Uterus (tissue), 3 donors: ENCODE measurements at regions not wholly inside any gene's neighbourhood (a gene's known extent, or its start where the extent isn't known, plus 50 kb on each side); places are given as distances from the start of the nearest gene placed in this dataset.

Source experiments
- DNase-seq, 2 donors: peaks; one replicate each; pipeline ENCODE4 v3.0.0-alpha.2; 2019 to 2020
- H3K27ac ChIP-seq, 2 donors: fragments of 200-600 bp; sonication (generic); 1 replicate in 1 of 2; 2 replicates in 1 of 2; pipeline ENCODE4 v1.5.1; 2016 to 2018
- H3K27me3 ChIP-seq, 2 donors: fragments of 200-600 bp; sonication (generic); one replicate each; pipeline ENCODE4 v1.5.1; 2018 to 2019; ENCODE audit warnings: control low read depth in 1 of 2
- H3K36me3 ChIP-seq, 2 donors: fragments of 200-600 bp; sonication (generic); one replicate each; pipeline ENCODE4 v1.5.1; 2019; ENCODE audit warnings: control low read depth in 1 of 2
- H3K4me1 ChIP-seq, 2 donors: fragments of 200-600 bp; sonication (generic); one replicate each; pipeline ENCODE4 v1.5.1; 2018 to 2019; ENCODE audit warnings: control low read depth in 1 of 2
- H3K4me3 ChIP-seq, 2 donors: fragments of 200-600 bp; sonication (generic); 1 replicate in 1 of 2; 2 replicates in 1 of 2; pipeline ENCODE4 v1.5.1; 2018 to 2019; ENCODE audit warnings: mild to moderate bottlenecking in 1 of 2
- H3K9me3 ChIP-seq, 2 donors: fragments of 200-600 bp; sonication (generic); one replicate each; pipeline ENCODE4 v1.5.1; 2019; ENCODE audit warnings: control low read depth in 1 of 2
- CTCF ChIP-seq, 4 experiments: fragments of 200-600 bp in 2 of 4; fragments of 450-650 bp in 2 of 4; sonication (generic) in 2 of 4; IDR thresholded peaks; one replicate each; pipeline ENCODE4 v1.5.1; 2016 to 2019; ENCODE audit warnings: antibody characterized with exemption in 4 of 4, mild to moderate bottlenecking in 2 of 4, moderate library complexity in 1 of 4
- POLR2A ChIP-seq, 2 donors: fragments of 450-650 bp; IDR thresholded peaks; one replicate each; pipeline ENCODE4 v1.6.1; 2016; ENCODE audit warnings: antibody characterized with exemption in 2 of 2, mild to moderate bottlenecking in 1 of 2, moderate library complexity in 1 of 2
- intact Hi-C: fragments of 100-400 bp; cut with DNase I; formaldehyde crosslinking; loops from one replicate; pipeline ENCODE4 v1.15.1; 2023; ENCODE audit warnings: low total_unique reads
- donor health status: DM: yes; HTN: yes; CAD: no.

DNA sequence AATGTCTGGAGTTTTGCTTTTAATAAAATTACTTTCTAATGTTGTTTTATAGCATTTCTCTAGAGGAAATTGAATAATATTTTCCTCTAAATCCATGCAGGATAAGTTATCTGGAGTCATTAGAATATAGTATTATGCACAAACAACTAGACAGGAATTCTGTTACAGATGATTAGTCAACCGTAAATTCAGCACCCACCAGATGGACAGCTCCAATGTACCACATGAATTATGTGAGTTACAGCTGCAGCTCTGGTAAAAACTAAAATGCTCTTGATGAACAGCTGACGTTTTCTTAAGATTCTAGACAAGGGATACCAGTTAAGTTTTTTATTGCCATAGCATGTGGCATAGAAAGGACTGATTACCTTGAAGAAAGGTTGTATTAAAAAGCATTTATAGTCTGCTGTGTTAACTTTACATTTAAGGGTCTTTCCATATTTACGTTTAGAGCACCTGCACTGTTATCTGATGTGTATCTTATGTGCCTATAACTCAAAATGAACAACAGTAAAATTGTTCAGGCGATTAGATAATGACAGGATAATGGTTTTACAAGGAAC, 321.4 kb upstream of the LRFN5 start:
- H3K27me3 ChIP-seq = no peaks in the 10 kb centered on the region
- H3K4me3 ChIP-seq = no peak overlapping the region
- no peaks in the 10 kb centered on the region for H3K9me3 ChIP-seq
- intact Hi-C loops = no loop called here
- no peaks in the 10 kb centered on the region for H3K36me3 ChIP-seq
- no peak for DNase-seq
- no peak for TF ChIP-seq CTCF (IDR thresholded peaks at IDR 0.05)
- TF ChIP-seq POLR2A (IDR thresholded peaks at IDR 0.05) = no peak
- no peaks in the 10 kb centered on the region for H3K4me1 ChIP-seq
- H3K27ac ChIP-seq = no peak overlapping the region

DNA sequence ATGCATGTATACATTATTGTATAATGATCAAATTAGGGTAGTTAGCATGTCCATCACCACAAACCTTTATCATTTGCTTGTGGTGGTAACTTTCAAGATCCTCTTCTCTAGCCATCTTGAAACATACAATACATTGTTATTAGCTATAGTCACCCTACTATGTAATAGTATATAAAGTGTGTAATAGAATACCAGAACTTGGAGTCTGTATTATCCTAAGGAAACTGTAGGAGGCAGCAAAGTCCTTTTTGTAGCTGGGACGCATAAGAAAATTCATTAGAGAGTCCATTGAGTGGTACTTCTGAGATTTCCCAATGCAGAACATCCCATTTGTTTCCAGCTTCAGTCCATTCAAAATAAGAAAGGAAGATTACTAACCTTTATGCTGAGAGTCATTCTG, 325.9 kb upstream of the LRFN5 start:
- Histone ChIP-seq H3K4me1 (no peaks in the 10 kb centered on the region), H3K4me3 (no peak overlapping the region), H3K9me3 (no peaks in the 10 kb centered on the region), H3K36me3 (no peaks in the 10 kb centered on the region), H3K27ac (no peak overlapping the region), H3K27me3 (no peaks in the 10 kb centered on the region)
- TF ChIP-seq CTCF (IDR thresholded peaks at IDR 0.05) (no peak), POLR2A (IDR thresholded peaks at IDR 0.05) (no peak)
- no peak for DNase-seq
- intact Hi-C loops = no loop called here

DNA sequence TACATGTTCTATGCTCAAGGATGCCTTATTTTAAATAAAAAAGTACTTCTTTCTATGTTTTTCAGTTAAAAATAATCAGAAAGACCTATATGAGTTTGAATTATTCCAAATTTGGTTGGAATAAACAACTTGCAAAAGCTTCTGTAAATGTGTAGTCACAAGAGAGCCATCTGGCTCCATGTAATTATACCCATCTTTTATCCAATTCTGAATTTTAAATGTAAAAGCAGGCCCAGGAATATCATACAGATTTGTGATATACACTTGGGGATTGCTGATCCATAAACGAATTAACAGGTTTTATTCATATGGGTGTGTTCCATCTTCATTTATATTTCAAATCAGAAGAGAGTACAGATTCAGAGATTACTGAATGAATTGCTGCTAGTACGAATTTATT, 329.2 kb upstream of the LRFN5 start:
- TF ChIP-seq CTCF (IDR thresholded peaks at IDR 0.05) = no peak
- no peak for TF ChIP-seq POLR2A (IDR thresholded peaks at IDR 0.05)
- no peak for DNase-seq
- intact Hi-C loops = no loop called here
- Histone ChIP-seq H3K4me3 (no peak overlapping the region), H3K27ac (no peak overlapping the region), H3K27me3 (no peaks in the 10 kb centered on the region), H3K9me3 (no peaks in the 10 kb centered on the region), H3K36me3 (no peaks in the 10 kb centered on the region), H3K4me1 (no peaks in the 10 kb centered on the region)

- no peak for DNase-seq
- Histone ChIP-seq H3K36me3 (no peaks in the 10 kb centered on the region), H3K4me1 (no peaks in the 10 kb centered on the region), H3K9me3 (no peaks in the 10 kb centered on the region), H3K4me3 (no peak overlapping the region), H3K27ac (no peak overlapping the region), H3K27me3 (no peaks in the 10 kb centered on the region)
- intact Hi-C loops = no loop called here
- TF ChIP-seq POLR2A (IDR thresholded peaks at IDR 0.05) = no peak
- no peak for TF ChIP-seq CTCF (IDR thresholded peaks at IDR 0.05)
Observed at GRCh38 chr14:41257476-41257875, 349.2 kb upstream of the LRFN5 start.

DNA sequence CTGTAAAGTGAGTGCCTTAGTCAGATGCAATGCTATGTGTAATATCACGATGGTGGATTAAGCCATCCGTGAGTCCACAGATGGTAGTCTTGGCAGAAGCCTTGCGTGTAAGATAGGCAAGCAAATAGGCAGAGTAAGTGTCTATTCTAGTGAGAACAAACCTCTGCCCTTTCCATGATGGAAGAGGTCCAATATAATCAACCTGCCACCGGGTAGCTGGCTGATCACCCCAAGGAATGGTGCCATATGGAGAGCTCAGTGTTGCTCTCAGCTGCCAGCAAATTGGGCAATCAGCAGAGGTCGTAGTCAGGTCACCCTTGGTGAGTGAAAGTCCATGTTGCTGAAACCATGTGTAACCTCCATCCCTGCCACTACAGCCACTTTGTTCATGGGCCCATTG, 371.2 kb upstream of the LRFN5 start:
- H3K4me3 ChIP-seq = no peak overlapping the region
- DNase-seq = no peak
- no peaks in the 10 kb centered on the region for H3K27me3 ChIP-seq
- H3K4me1 ChIP-seq = no peaks in the 10 kb centered on the region
- intact Hi-C loops = no loop called here
- TF ChIP-seq POLR2A (IDR thresholded peaks at IDR 0.05) (no peak), CTCF (IDR thresholded peaks at IDR 0.05) (no peak)
- no peaks in the 10 kb centered on the region for H3K9me3 ChIP-seq
- H3K27ac ChIP-seq = no peak overlapping the region
- H3K36me3 ChIP-seq = no peaks in the 10 kb centered on the region
